Femur (tissue), 1 donor: ENCODE measurements at regions not wholly inside any gene's neighbourhood (a gene's known extent, or its start where the extent isn't known, plus 50 kb on each side); places are given as distances from the start of the nearest gene placed in this dataset.
A peak's percentile ranks its signal among the peaks of the same experiment; 100 is the strongest.
"Not testable (repeated sequence)": the region's sequence is repeated elsewhere in the genome, so short reads cannot be mapped to it uniquely, and the experiment has no call there.

Source experiments
- DNase-seq: peaks from one replicate; pipeline ENCODE4 v3.0.0-alpha.2; 2017

DNA sequence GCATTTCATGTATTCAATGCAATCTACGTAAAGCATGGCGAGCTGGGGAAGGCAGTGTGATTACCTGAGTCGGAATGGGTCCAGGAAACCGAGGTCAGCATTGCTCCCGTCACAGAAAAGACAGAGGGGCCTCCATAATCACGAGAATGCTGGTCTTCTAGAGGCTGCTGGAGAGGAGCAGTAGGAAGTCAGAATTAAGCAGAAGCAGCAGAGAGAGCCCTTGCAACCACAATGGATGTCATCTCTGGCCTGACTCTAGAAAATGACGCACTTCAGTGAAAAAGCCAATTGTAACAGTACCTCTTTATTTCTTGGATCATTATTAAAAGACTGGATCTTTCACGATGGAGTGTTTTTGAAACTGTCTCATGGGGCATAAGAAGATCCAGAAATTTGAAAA is 69.5 kb upstream of the FOXN3 start:
- DNase-seq = no peak

DNA sequence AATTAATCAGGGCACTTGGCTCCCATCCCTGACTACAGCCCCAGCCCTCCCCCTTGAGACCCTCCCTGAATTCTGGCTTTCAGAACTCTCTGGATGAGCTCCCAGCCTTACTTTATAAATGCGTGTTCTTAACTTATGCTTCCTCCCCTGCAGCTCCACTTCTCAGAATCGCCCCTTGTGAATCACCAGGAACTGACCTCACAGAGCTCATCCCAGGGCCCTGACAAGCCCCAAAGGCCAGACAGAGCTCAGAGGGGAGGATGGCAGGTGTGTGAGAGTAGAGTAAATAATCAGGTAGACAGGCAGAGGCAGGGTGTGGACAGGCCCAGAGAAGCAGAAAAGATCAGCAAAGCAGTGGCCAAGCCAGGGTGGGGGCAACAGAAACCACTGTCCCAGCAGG is 68.2 kb upstream of the FOXN3 start:
- DNase-seq = no peak

DNA sequence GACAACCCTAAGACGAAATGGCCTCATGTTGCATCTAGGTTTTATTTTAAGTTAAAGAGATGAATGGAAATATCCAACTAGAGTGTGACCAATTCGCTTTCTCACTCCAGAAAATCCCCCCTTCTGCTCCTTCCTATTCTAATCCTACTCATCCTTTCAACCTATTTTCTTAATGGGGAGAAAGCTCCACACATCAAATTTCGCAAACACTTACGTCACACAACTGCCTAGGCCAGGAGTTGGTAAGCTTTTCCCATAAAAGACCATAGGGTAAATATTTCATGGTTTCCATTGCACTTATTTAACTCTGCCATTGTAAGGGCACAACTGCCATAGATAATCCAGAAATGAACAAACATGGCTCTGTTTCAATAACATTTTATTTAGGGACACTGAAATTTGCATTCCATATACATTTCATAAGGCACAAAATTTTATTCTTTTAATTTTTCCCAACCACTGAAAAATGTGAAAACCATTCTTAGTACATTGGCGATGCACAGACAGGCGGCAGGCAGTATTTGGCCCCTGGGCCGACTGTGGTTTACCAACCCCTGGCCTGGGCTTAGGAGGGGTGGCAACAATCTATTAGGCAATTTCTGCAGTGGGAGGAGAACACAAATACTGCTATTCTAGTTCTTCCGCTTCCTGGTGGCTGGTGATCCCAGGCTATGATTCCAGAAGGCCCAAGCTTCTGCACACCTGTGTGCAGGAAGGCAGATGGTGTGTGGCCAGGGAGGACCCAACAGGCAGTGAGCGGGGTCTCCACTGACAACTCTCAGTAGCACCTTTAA is 67.2 kb upstream of the FOXN3 start:
- DNase-seq = no peak

DNA sequence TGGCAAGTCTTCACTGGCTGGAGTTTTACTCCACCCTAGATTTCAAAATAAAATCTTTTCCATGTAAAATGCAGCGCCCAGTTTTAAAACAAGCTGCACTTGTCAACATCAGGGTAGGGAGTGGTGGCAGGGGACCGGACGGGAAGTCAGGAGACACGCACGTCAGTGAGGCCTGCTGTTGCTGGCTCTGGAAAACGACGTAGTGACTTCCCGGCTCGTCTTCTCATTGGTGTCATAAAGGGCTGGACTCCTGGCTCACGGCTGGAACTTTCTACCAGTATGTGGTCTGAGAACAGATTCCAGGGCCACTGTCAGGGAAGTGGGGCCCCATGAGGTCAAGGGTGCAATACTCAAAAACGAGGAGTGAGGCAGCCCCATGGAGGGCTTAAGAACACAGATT is 64.2 kb upstream of the FOXN3 start:
- DNase-seq = peak; percentile 62

DNA sequence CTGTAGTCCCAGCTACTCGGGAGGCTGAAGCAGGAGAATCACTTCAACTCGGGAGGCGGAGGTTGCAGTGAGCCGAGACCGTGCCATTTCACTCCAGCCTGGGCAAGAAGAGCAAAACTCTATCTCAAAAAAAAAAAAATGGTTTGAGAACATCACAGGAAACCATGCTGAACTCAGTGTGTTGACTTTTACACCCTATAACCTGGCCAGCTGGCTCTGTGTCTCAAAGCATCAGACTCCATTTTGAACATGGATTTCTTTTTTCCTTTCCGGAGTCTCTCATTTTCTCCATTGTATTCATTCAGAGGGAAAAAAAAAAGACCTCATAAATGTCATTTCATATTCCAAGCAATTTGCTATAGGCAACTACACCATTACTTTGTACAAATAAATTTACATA is 63.2 kb upstream of the FOXN3 start:
- DNase-seq = no peak

DNA sequence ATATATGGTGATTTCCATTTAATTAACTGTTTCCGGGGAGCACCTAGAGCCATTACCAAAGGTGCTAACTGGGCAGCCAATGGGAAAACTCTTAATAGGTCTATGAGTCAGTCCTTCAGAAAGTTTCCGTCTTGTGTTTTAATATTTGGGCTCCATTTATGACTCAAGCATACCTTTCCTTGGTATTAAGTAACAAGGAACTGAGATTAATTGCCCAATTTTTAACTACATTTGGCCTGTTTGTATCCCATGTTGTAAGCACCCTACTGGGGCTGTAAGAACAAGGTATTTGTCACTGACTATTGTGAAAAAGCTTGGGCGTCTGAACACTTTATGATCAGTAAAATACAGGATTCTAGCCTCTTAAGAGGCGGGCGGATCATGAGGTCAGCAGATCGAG is 62.8 kb upstream of the FOXN3 start:
- no peak for DNase-seq

DNA sequence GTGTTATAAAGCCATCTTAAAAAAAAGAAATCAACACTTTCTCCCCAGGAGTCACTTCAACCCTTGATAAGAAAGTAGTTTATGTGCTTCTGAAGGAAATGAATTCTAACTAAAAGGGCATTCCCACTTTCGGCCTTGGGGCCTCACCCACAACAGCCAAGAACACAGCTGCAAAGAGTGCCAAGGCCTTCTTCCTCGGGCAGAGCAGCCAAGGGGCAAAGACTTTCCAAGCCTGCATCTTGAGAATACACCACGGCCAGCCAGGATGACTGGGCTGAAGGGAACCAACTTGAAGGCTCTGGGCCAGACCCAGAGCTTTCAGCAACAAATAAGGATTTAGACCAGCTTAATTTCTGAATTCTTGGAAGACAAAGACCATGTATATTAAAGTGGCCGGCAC is 60.4 kb upstream of the FOXN3 start:
- peak; percentile 33 for DNase-seq

DNA sequence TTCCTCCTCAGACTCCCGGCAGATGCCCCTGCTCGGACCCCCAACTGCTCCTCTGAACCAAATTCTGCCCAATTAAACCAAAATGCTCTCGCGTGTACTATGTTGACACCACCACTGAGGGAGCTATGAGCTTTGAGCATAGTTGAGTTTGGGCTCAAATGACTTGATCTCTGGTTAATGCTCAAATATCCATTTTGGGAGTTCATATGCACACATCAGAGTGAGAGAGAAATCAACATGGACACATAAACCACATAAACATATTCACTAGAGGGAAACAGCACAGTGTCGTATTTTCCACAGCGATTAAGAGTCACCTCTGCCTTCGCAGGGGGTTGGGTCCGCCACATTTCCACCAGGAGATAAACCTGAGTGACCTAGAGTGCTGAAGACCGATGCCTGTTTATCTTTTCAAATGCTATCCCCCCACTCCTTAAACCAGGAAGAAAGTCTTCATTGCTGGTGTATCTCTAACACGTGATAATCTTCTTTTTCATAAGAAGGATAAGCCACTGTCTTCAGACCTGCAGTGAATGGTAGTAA is 59.4 kb upstream of the FOXN3 start:
- DNase-seq = no peak

DNA sequence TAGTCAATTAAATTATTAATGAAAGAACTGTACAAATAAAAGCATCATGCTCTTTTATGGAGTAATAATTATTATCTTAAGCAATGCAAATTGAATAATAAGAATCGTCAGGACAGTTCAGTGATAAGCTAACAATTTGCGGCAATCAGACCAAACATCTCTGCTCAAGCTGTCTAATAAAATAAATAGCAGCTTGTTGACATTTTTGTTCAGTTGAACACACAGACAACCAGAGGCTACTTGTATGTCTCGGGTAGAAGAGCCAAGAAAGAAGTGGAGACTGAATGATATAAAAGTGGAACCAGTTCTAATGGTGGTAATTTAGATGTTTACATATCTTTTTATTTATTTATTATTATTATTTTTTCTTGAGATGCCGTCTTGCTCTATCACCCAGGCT is 57.4 kb upstream of the FOXN3 start:
- no peak for DNase-seq

DNA sequence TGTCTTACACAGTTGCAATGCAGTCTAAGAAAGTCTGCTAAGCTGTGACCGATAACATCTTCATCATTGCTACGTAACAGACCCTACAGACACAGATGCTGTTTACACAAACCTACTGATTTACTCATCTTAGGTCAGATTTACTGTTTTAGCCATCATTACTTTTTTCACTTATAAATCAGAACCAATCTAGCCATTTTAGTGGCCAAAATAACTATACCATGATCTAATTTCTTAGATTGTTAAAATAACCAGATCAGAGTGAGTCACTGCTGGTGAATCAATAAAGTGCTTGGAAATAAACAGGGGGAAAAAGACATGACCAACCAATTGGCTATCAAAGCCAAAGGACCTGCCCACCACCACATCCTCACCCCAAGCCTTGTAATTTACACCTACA is 57.0 kb upstream of the FOXN3 start:
- no peak for DNase-seq

DNA sequence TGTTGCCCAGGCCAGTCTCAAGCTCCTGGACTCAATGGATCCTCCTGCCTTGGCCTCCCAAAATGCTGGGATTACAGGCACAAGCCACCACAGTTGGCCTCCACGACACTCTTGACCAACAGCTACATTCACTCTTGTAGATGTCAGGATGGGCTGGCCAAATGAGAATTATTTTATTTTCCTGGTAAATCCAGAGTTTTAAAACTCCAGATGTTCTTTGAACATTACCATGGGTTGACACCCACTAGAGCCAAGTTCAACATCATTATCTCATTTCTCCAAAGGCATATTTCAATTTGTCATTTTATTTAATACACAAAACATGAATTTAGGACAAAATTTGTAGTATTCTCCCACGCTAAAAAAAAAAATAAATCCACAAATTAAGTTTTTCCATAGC is 56.5 kb upstream of the FOXN3 start:
- DNase-seq = no peak

DNA sequence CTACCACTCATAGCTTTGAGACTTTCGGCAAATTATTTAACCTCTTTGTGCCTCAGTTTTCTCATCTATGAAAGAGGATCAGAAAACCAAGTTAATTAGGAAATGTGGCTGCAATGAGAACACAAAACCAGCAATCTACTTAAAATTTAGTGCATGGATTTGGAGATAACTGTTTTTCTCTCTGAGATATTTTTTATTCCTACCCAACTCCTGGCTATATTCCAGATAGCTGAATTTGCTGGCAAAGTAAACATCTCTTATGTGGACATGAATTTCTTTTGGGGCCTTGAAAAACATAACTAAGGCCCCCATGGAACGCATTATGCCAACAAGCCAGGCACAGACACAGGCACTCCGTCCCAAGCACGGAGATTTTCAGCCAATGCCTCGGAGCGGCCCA is 53.4 kb upstream of the FOXN3 start:
- DNase-seq = no peak

DNA sequence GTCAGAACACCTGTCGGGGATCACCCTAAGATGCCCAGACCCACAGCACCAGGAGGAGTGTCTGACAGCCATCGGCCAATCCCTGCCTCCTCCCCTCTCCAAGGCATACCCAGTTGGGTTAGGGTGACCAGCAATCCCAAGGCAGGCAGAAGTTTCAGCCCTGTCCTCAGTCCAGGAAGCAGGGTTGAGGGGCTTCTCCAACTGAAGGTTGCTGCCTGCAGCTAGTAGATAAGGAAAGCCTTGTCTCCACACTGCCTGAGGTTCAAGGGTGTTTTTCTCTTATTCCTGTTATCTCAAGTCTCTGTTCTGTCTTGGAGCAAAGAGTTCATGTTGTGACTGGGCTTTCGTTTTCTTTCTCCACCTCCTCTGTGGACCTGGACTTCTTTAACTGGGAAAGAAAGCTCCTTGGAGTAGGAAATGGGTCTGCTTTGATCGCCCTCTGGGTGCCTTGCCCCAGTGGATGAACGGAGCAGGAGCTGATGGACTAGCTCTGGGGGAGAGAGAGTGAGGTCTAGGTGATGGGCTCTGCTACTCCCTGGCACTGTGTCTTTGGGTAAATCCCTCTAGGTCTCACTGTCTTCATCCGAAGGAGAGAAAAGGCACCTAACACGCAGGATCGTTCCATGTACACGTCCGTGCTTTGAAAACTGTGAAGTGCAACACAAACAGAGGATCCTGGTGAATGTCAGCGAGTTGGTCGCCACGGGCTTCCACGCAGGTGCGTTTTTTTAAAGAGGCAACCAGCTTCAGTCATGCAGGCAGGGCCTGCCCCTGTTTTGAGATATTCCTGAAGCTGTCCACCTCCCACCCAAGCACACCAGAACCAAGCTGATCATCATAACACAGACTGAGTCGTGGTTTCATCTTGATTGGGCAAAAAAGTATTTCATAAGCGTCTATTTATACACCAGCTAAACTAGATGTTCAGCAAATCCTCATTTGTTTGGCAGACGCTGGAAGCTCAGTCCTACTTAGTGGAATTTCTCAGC is 52.5 kb upstream of the FOXN3 start:
- no peak for DNase-seq

DNA sequence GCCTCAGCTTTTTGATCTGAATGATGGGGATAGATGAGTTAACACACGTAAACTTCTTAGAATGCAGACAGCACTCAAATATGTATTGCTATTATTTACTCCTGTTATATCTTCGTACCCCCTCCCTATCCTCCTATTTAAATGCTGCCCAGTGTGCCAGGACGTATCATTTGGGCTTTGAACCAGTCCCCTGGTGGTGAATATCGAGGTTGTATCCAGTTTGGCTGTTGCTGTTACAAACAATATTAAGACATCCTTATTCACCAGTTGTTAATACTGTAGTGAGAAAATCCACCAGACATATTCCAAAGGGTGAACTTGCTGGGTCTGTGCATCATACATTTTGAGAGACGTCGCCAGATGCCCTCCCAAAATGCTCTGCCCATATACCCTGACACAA is 51.5 kb upstream of the FOXN3 start:
- no peak for DNase-seq

DNA sequence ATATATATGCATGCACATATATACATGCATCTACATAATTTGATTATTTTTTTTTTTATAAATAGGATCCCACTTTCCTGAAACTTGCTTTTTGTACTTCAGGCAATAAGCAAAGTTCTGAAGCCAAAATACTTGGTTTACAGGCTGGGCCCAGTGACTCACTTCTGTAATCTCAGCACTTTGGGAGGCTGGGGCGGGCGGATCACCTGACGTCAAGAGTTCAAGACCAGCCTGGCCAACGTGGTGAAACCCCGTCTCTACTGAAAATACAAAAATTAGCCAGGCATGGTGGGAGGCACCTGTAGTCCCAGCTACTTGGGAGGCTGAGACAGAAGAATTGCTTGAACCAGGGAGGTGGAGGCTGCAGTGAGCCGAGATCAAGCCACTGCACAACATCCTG is 51.0 kb upstream of the FOXN3 start:
- not testable (repeated sequence) for DNase-seq

DNA sequence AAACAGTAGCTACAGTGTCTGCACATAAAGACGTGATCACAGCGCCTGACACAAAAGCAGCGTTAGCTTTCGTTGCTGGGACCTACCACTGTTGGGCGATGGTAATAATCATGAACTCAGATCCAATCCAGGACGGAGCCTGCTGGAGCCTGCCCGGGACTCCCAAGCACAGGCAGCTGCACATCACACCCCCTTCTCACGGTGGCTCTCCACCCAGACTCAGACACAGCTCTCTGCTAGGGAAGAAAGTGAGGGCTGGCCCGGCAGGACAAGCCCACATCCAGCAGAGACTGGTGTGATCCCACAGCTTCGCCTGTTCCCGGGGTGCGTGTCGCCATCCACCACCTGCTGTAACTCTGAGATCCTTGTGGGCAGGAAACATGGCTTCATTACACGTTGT is 49.9 kb upstream of the FOXN3 start:
- peak; percentile 59 for DNase-seq
